B cell (primary cell): ENCODE measurements at regions not wholly inside any gene's neighbourhood (a gene's known extent, or its start where the extent isn't known, plus 50 kb on each side); places are given as distances from the start of the nearest gene placed in this dataset.

Source experiments
- ATAC-seq: fragments of 200-7000 bp; cut with Tn5 transposase; one replicate; pipeline ENCODE4 v1.10.0; 2021; ENCODE audit warnings: low read depth, mild to moderate bottlenecking, moderate number of reproducible peaks, moderate library complexity
- CTCF ChIA-PET: fragments of 350-600 bp; sonication (Branson Sonifier 250); formaldehyde crosslinking; loops from one replicate; lab custom pipeline; 2021; ENCODE audit warnings: antibody characterized with exemption, inconsistent platforms; lab: Charles Lee
- POLR2A ChIA-PET: fragments of 350-600 bp; sonication (Branson Sonifier 250); formaldehyde crosslinking; loops from one replicate; lab custom pipeline; 2021; ENCODE audit warnings: antibody characterized with exemption; lab: Charles Lee
- DNase-seq: peaks from one replicate; pipeline ENCODE4 v3.0.0; 2013
- H2AFZ ChIP-seq: 2 replicates; pipeline ENCODE4 v1.6.1; 2012; ENCODE audit warnings: mild to moderate bottlenecking, low read depth, low read length; ENCODE audit not compliant: insufficient read depth, poor library complexity, severe bottlenecking
- H3K27ac ChIP-seq, 2 donors: 1 replicate in 1 of 2; 2 replicates in 1 of 2; pipeline ENCODE4 v1.5.1; 2012 to 2013; ENCODE audit warnings: low read length in 2 of 2, mild to moderate bottlenecking in 2 of 2, moderate library complexity in 1 of 2
- H3K27me3 ChIP-seq, 4 experiments: fragments of 200-600 bp in 1 of 4; sonication (generic) in 1 of 4; replicated peaks in 1 of 4; 1 replicate in 2 of 4; 2 replicates in 2 of 4; pipeline versions ENCODE4 v1.6.1 to v1.7.0; 2013 to 2016; ENCODE audit warnings: low read length in 3 of 4, mild to moderate bottlenecking in 2 of 4, mixed read lengths in 1 of 4, moderate library complexity in 1 of 4; ENCODE audit not compliant: insufficient read depth in 4 of 4, control insufficient read depth in 3 of 4; ENCODE audit errors: control extremely low read depth in 1 of 4
- H3K36me3 ChIP-seq, 2 experiments: replicated peaks in 1 of 2; 1 replicate in 1 of 2; 2 replicates in 1 of 2; pipeline versions ENCODE4 v1.6.1 to v1.7.1; 2013; ENCODE audit warnings: low read length in 1 of 2; ENCODE audit not compliant: insufficient read depth in 2 of 2, control insufficient read depth in 1 of 2; ENCODE audit errors: control extremely low read depth in 1 of 2, extremely low read depth in 1 of 2
- H3K4me1 ChIP-seq, 2 donors: fragments of 200-600 bp in 1 of 2; sonication (generic) in 1 of 2; 1 replicate in 1 of 2; 2 replicates in 1 of 2; pipeline versions ENCODE4 v1.5.1 to v1.6.1; 2013 to 2017; ENCODE audit warnings: low read length in 2 of 2; ENCODE audit not compliant: control insufficient read depth in 2 of 2, insufficient read depth in 2 of 2
- H3K4me2 ChIP-seq: replicated peaks from 2 replicates; pipeline ENCODE3; 2012; ENCODE audit warnings: mild to moderate bottlenecking, low read depth, low read length; ENCODE audit not compliant: poor library complexity, severe bottlenecking
- H3K4me3 ChIP-seq, 5 experiments: fragments of 200-600 bp in 1 of 5; sonication (generic) in 1 of 5; 1 replicate in 3 of 5; 2 replicates in 2 of 5; pipeline versions ENCODE4 v1.5.1 to v1.7.0; 2011 to 2016; ENCODE audit warnings: low read length in 4 of 5, mild to moderate bottlenecking in 4 of 5, low read depth in 2 of 5, control low read depth in 1 of 5, moderate library complexity in 1 of 5; ENCODE audit not compliant: insufficient read depth in 1 of 5; ENCODE audit errors: control extremely low read depth in 1 of 5, extremely low read depth in 1 of 5
- H3K79me2 ChIP-seq: fragments of 200-600 bp; sonication (generic); one replicate; pipeline ENCODE4 v1.6.0; 2016; ENCODE audit warnings: low read length; ENCODE audit not compliant: control insufficient read depth, insufficient read depth
- H3K9ac ChIP-seq: fragments of 200-600 bp; sonication (generic); 2 replicates; pipeline ENCODE4 v1.6.1; 2017; ENCODE audit warnings: mild to moderate bottlenecking, low read length, moderate library complexity
- H3K9me3 ChIP-seq, 3 donors: one replicate each; pipeline versions ENCODE4 v1.6.1 to v1.7.1; 2013; ENCODE audit warnings: low read length in 2 of 3; ENCODE audit not compliant: control insufficient read depth in 2 of 3, insufficient read depth in 1 of 3; ENCODE audit errors: control extremely low read depth in 1 of 3
- H4K20me1 ChIP-seq: 2 replicates; pipeline ENCODE4 v1.6.0; 2012; ENCODE audit warnings: mild to moderate bottlenecking, low read length; ENCODE audit not compliant: insufficient read depth, control insufficient read depth, poor library complexity, severe bottlenecking
- H3K27ac Mint-ChIP-seq: one replicate; pipeline ENCODE4 v1.8.0; 2021; ENCODE audit warnings: mixed read lengths
- H3K27me3 Mint-ChIP-seq: one replicate; pipeline ENCODE4 v1.8.0; 2021; ENCODE audit warnings: mixed read lengths
- H3K4me1 Mint-ChIP-seq: one replicate; pipeline ENCODE4 v1.8.0; 2021; ENCODE audit warnings: mixed read lengths
- H3K4me3 Mint-ChIP-seq: one replicate; pipeline ENCODE4 v1.8.0; 2021; ENCODE audit warnings: mixed read lengths
- H3K9me3 Mint-ChIP-seq: one replicate; pipeline ENCODE4 v1.8.0; 2022; ENCODE audit warnings: mixed read lengths; ENCODE audit not compliant: insufficient read depth
- EZH2 ChIP-seq: IDR thresholded peaks from 2 replicates; pipeline ENCODE4 v1.6.1; 2012; ENCODE audit warnings: borderline replicate concordance, low read depth, mild to moderate bottlenecking, moderate library complexity, low read length; ENCODE audit not compliant: insufficient read depth, poor library complexity, severe bottlenecking
- WGBS: methylation state at CpG from one replicate; pipeline ENCODE4 v1.1.5; 2013; ENCODE audit warnings: missing lambda C conversion rate; ENCODE audit not compliant: insufficient coverage; 5-methylcytosine and 5-hydroxymethylcytosine counted together
- intact Hi-C: fragments of 100-400 bp; cut with micrococcal nuclease; formaldehyde crosslinking; loops from one replicate; pipeline ENCODE4 v1.10.0; 2022
- TF ChIP-seq, protein P1 (sequence below): fragments of 200-600 bp; IDR thresholded peaks from one replicate; pipeline ENCODE4 v1.8.0; 2022; ENCODE audit warnings: antibody characterized with exemption, mild to moderate bottlenecking

- H3K36me3 ChIP-seq = no peaks in the 10 kb centered on the region
- H3K27me3 Mint-ChIP-seq = no peaks in the 10 kb centered on the region
- H3K4me3 Mint-ChIP-seq = no peak overlapping the region
- H3K27ac Mint-ChIP-seq = no peak overlapping the region
- H3K9me3 Mint-ChIP-seq = no peaks in the 10 kb centered on the region
- ATAC-seq (no peak), DNase-seq (no peak)
- H3K79me2 ChIP-seq = no peaks in the 10 kb centered on the region
- no peaks in the 10 kb centered on the region for H3K9me3 ChIP-seq
- H3K4me1 ChIP-seq = no peaks in the 10 kb centered on the region
- ChIA-PET CTCF (interaction anchor here (0.7 kb wide), 1 partner anchor 85 kb away, joined by 4 read pairs; no protein-coding TSS in a partner anchor), POLR2A (no interaction called here)
- no peaks in the 10 kb centered on the region for H3K4me1 Mint-ChIP-seq
- no peak overlapping the region for H3K4me2 ChIP-seq
- 100% methylated on average over 1 of the region's 4 CpGs for WGBS
- H3K27ac ChIP-seq = no peak overlapping the region
- TF ChIP-seq, protein P1, sequence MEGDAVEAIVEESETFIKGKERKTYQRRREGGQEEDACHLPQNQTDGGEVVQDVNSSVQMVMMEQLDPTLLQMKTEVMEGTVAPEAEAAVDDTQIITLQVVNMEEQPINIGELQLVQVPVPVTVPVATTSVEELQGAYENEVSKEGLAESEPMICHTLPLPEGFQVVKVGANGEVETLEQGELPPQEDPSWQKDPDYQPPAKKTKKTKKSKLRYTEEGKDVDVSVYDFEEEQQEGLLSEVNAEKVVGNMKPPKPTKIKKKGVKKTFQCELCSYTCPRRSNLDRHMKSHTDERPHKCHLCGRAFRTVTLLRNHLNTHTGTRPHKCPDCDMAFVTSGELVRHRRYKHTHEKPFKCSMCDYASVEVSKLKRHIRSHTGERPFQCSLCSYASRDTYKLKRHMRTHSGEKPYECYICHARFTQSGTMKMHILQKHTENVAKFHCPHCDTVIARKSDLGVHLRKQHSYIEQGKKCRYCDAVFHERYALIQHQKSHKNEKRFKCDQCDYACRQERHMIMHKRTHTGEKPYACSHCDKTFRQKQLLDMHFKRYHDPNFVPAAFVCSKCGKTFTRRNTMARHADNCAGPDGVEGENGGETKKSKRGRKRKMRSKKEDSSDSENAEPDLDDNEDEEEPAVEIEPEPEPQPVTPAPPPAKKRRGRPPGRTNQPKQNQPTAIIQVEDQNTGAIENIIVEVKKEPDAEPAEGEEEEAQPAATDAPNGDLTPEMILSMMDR = no peak
- TF ChIP-seq EZH2 = no peak
- H3K27me3 ChIP-seq = no peaks in the 10 kb centered on the region
- intact Hi-C loops = no loop called here
- H3K9ac ChIP-seq = no peak overlapping the region
- no peak overlapping the region for H2AFZ ChIP-seq
- H3K4me3 ChIP-seq = no peak overlapping the region
- H4K20me1 ChIP-seq = no peaks in the 10 kb centered on the region
Observed at GRCh38 chr14:85917716-85918115, 387.8 kb downstream of the FLRT2 start.

DNA sequence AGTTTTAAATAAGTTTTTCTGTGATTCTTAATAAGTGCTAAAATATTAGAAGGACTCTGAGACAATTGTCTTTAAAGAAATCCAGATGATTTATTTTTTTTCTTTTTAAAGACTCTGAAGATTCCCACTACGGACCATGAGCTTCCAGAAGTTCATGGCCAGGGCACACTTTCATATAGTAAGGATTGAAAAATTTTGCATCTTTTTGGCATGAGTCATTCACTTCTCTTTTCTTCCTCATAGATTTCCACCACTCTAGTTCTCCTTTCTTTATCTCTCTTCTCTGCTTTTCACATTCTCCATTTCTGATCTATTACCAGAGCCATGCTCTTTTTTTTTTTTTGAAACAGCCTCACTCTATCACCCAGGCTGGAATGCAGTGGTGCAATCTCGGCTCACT lies 385.8 kb downstream of the FLRT2 start:
- H3K9ac ChIP-seq = no peak overlapping the region
- H3K9me3 Mint-ChIP-seq = no peaks in the 10 kb centered on the region
- H2AFZ ChIP-seq = no peak overlapping the region
- H3K27me3 Mint-ChIP-seq = no peaks in the 10 kb centered on the region
- WGBS = no CpG with 5 or more reads among the region's 2 CpGs
- no peak for ATAC-seq
- DNase-seq = no peak
- TF ChIP-seq, protein P1 = no peak
- TF ChIP-seq EZH2 = no peak
- H3K27ac ChIP-seq = no peak overlapping the region
- ChIA-PET POLR2A (no interaction called here), CTCF (no interaction called here)
- no peaks in the 10 kb centered on the region for H4K20me1 ChIP-seq
- H3K36me3 ChIP-seq = no peaks in the 10 kb centered on the region
- no peak overlapping the region for H3K4me3 Mint-ChIP-seq
- intact Hi-C loops = no loop called here
- no peaks in the 10 kb centered on the region for H3K27me3 ChIP-seq
- no peak overlapping the region for H3K27ac Mint-ChIP-seq
- H3K9me3 ChIP-seq = no peaks in the 10 kb centered on the region
- no peaks in the 10 kb centered on the region for H3K4me1 ChIP-seq
- no peaks in the 10 kb centered on the region for H3K79me2 ChIP-seq
- no peak overlapping the region for H3K4me3 ChIP-seq
- H3K4me2 ChIP-seq = no peak overlapping the region
- H3K4me1 Mint-ChIP-seq = no peaks in the 10 kb centered on the region
